HEK293 (cell line): ENCODE measurements at regions not wholly inside any gene's neighbourhood (a gene's known extent, or its start where the extent isn't known, plus 50 kb on each side); places are given as distances from the start of the nearest gene placed in this dataset.

Source experiments
- CTCF ChIA-PET: fragments of 350-600 bp; formaldehyde crosslinking; extraction: SDS; loops from one replicate; lab custom pipeline; 2021; ENCODE audit warnings: antibody characterized with exemption; lab: Yijun Ruan, JAX
- POLR2A ChIA-PET: fragments of 300-600 bp; formaldehyde crosslinking; extraction: SDS; loops from one replicate; lab custom pipeline; 2020; ENCODE audit warnings: antibody characterized with exemption, inconsistent platforms; lab: Yijun Ruan, JAX
- H3K27ac ChIP-seq: fragments of 200-500 bp; sonication (Bioruptor generic); 2 replicates; pipeline ENCODE4 v1.5.1; 2014; ENCODE audit warnings: low read depth, low read length, control low read depth, inconsistent platforms; ENCODE audit errors: extremely low read depth
- H3K36me3 ChIP-seq, 2 experiments: fragments of 200-500 bp in 1 of 2; sonication (Bioruptor generic) in 1 of 2; 1 replicate in 1 of 2; 2 replicates in 1 of 2; pipeline ENCODE4 v1.5.1; 2014 to 2017; ENCODE audit warnings: inconsistent platforms in 2 of 2, low read length in 2 of 2; ENCODE audit not compliant: control insufficient read depth in 2 of 2, insufficient read depth in 1 of 2
- H3K4me1 ChIP-seq: fragments of 200-500 bp; sonication (Bioruptor generic); 2 replicates; pipeline ENCODE4 v1.5.1; 2014; ENCODE audit warnings: mild to moderate bottlenecking, low read length, inconsistent platforms; ENCODE audit not compliant: control insufficient read depth, insufficient read depth
- H3K4me3 ChIP-seq: 2 replicates; pipeline ENCODE4 v1.5.1; 2011; ENCODE audit warnings: low read depth, mild to moderate bottlenecking, control low read depth, low read length, moderate library complexity
- H3K9me3 ChIP-seq: fragments of 200-500 bp; sonication (Bioruptor generic); 2 replicates; pipeline ENCODE4 v1.5.1; 2014; ENCODE audit warnings: low read depth, low read length, inconsistent platforms; ENCODE audit not compliant: control insufficient read depth, insufficient read depth
- BCL11A ChIP-seq: fragments of 450-650 bp; formaldehyde crosslinking; IDR thresholded peaks from 2 replicates; pipeline ENCODE4 v1.5.1; 2016; ENCODE audit warnings: low read depth, missing biosample characterization, missing genetic modification characterization
- GLIS1 ChIP-seq: fragments of 450-650 bp; formaldehyde crosslinking; IDR thresholded peaks from 2 replicates; pipeline ENCODE4 v1.5.1; 2016; ENCODE audit warnings: missing biosample characterization, missing genetic modification characterization
- KLF7 ChIP-seq: fragments of 450-650 bp; formaldehyde crosslinking; IDR thresholded peaks from 2 replicates; pipeline ENCODE4 v1.5.1; 2016; ENCODE audit warnings: missing biosample characterization, missing genetic modification characterization, borderline replicate concordance
- RBAK ChIP-seq: fragments of 450-650 bp; formaldehyde crosslinking; IDR thresholded peaks from 2 replicates; pipeline ENCODE4 v1.5.1; 2016; ENCODE audit warnings: missing biosample characterization, missing genetic modification characterization
- SCRT2 ChIP-seq: fragments of 450-650 bp; formaldehyde crosslinking; IDR thresholded peaks from 2 replicates; pipeline ENCODE4 v1.5.1; 2016; ENCODE audit warnings: missing biosample characterization, missing genetic modification characterization
- SP7 ChIP-seq: fragments of 450-650 bp; formaldehyde crosslinking; IDR thresholded peaks from 2 replicates; pipeline ENCODE4 v1.5.1; 2016; ENCODE audit warnings: missing biosample characterization, missing genetic modification characterization
- ZBTB20 ChIP-seq: fragments of 450-650 bp; formaldehyde crosslinking; IDR thresholded peaks from 2 replicates; pipeline ENCODE4 v1.5.1; 2016; ENCODE audit warnings: missing biosample characterization, missing genetic modification characterization
- ZBTB26 ChIP-seq: fragments of 450-650 bp; formaldehyde crosslinking; optimal IDR thresholded peaks from 2 replicates; pipeline ENCODE3; 2016; ENCODE audit warnings: missing biosample characterization, mild to moderate bottlenecking, missing genetic modification characterization
- ZBTB7A ChIP-seq: fragments of 450-650 bp; formaldehyde crosslinking; IDR thresholded peaks from 2 replicates; pipeline ENCODE4 v1.5.1; 2016; ENCODE audit warnings: low read depth, missing biosample characterization, missing genetic modification characterization
- ZIC2 ChIP-seq: fragments of 450-650 bp; formaldehyde crosslinking; IDR thresholded peaks from 2 replicates; pipeline ENCODE4 v1.5.1; 2016; ENCODE audit warnings: missing biosample characterization, missing genetic modification characterization
- ZNF112 ChIP-seq: fragments of 450-650 bp; formaldehyde crosslinking; IDR thresholded peaks from 2 replicates; pipeline ENCODE4 v1.5.0; 2017; ENCODE audit warnings: missing biosample characterization, missing genetic modification characterization
- ZNF140 ChIP-seq: fragments of 450-650 bp; formaldehyde crosslinking; IDR thresholded peaks from 2 replicates; pipeline ENCODE4 v1.5.1; 2016; ENCODE audit warnings: missing biosample characterization, missing genetic modification characterization
- ZNF146 ChIP-seq: fragments of 450-650 bp; formaldehyde crosslinking; IDR thresholded peaks from 2 replicates; pipeline ENCODE4 v1.5.1; 2016; ENCODE audit warnings: missing biosample characterization, missing genetic modification characterization
- ZNF202 ChIP-seq: fragments of 450-650 bp; formaldehyde crosslinking; IDR thresholded peaks from 2 replicates; pipeline ENCODE4 v1.5.1; 2016; ENCODE audit warnings: missing biosample characterization, missing genetic modification characterization, borderline replicate concordance
- ZNF214 ChIP-seq: fragments of 450-650 bp; formaldehyde crosslinking; IDR thresholded peaks from 2 replicates; pipeline ENCODE4 v1.5.1; 2017; ENCODE audit warnings: missing biosample characterization, mild to moderate bottlenecking, missing genetic modification characterization, borderline replicate concordance
- ZNF302 ChIP-seq: fragments of 450-650 bp; formaldehyde crosslinking; IDR thresholded peaks from 2 replicates; pipeline ENCODE4 v1.5.1; 2016; ENCODE audit warnings: missing biosample characterization, missing genetic modification characterization, low read depth
- ZNF341 ChIP-seq: fragments of 450-650 bp; formaldehyde crosslinking; IDR thresholded peaks from 2 replicates; pipeline ENCODE4; 2016; ENCODE audit warnings: low read depth, missing biosample characterization, missing genetic modification characterization
- ZNF501 ChIP-seq: fragments of 450-650 bp; formaldehyde crosslinking; IDR thresholded peaks from 2 replicates; pipeline ENCODE4 v1.5.1; 2016; ENCODE audit warnings: missing biosample characterization, missing genetic modification characterization
- ZNF514 ChIP-seq: fragments of 450-650 bp; formaldehyde crosslinking; IDR thresholded peaks from 2 replicates; pipeline ENCODE4 v1.5.1; 2016; ENCODE audit warnings: missing biosample characterization, missing genetic modification characterization
- ZNF585B ChIP-seq: fragments of 450-650 bp; formaldehyde crosslinking; IDR thresholded peaks from 2 replicates; pipeline ENCODE4 v1.5.1; 2016; ENCODE audit warnings: missing biosample characterization, missing genetic modification characterization
- ZNF677 ChIP-seq: fragments of 450-650 bp; IDR thresholded peaks from 2 replicates; pipeline ENCODE4 v1.5.0; 2018; ENCODE audit warnings: missing biosample characterization, mild to moderate bottlenecking, missing genetic modification characterization, moderate library complexity
- ZNF792 ChIP-seq: fragments of 450-650 bp; formaldehyde crosslinking; IDR thresholded peaks from 2 replicates; pipeline ENCODE4 v1.5.1; 2016; ENCODE audit warnings: missing biosample characterization, missing genetic modification characterization
- ZXDB ChIP-seq: fragments of 450-650 bp; formaldehyde crosslinking; IDR thresholded peaks from 2 replicates; pipeline ENCODE4 v1.5.1; 2016; ENCODE audit warnings: missing biosample characterization, missing genetic modification characterization
- TF ChIP-seq, protein P1 (sequence below): fragments of 450-650 bp; formaldehyde crosslinking; IDR thresholded peaks from 2 replicates; pipeline ENCODE4 v1.5.1; 2017; ENCODE audit warnings: missing biosample characterization, mild to moderate bottlenecking, missing genetic modification characterization, moderate library complexity
- TF ChIP-seq, protein P2 (sequence below): fragments of 450-650 bp; formaldehyde crosslinking; IDR thresholded peaks from 2 replicates; pipeline ENCODE4 v1.5.1; 2017; ENCODE audit warnings: missing biosample characterization, missing genetic modification characterization
- TF ChIP-seq, protein P3 (sequence below): fragments of 450-650 bp; formaldehyde crosslinking; IDR thresholded peaks from 2 replicates; pipeline ENCODE4 v1.5.1; 2016; ENCODE audit warnings: missing biosample characterization, missing genetic modification characterization
- TF ChIP-seq, protein P4 (sequence below): fragments of 450-650 bp; IDR thresholded peaks from 2 replicates; pipeline ENCODE4 v1.5.1; 2018; ENCODE audit warnings: missing biosample characterization, missing genetic modification characterization
- TF ChIP-seq, protein P5 (sequence below): fragments of 450-650 bp; formaldehyde crosslinking; IDR thresholded peaks from 2 replicates; pipeline ENCODE4 v1.5.1; 2016; ENCODE audit warnings: missing biosample characterization, missing genetic modification characterization

DNA sequence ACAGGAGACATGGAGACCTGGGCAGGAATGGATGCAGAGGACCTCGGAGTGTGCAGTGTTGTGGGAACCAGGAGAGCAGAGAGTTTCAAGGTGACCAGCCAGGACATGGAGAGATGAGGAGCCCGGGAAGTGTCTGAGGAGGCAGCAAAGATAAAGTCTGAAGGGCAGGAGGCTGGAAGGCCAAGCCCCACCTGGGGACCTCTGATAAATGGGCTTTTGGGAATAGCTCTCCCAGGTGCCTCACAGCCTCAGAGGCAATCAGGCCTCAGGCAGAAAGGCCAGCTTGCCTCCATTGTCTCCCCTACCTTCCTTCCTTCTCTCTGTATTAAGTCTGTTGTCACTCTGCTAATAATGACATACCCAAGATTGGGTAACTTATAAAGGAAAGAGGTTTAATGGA is 97.5 kb upstream of the TPM1 start:
- Histone ChIP-seq H3K27ac (no peak overlapping the region), H3K36me3 (no peaks in the 10 kb centered on the region), H3K4me3 (no peak overlapping the region), H3K9me3 (no peaks in the 10 kb centered on the region), H3K4me1 (no peaks in the 10 kb centered on the region)
- CTCF ChIA-PET = no interaction called here
- TF ChIP-seq ZNF341 (tag by site-specific recombination) = no peak
- TF ChIP-seq ZNF677 (tag by site-specific recombination) = no peak
- TF ChIP-seq, protein P1, sequence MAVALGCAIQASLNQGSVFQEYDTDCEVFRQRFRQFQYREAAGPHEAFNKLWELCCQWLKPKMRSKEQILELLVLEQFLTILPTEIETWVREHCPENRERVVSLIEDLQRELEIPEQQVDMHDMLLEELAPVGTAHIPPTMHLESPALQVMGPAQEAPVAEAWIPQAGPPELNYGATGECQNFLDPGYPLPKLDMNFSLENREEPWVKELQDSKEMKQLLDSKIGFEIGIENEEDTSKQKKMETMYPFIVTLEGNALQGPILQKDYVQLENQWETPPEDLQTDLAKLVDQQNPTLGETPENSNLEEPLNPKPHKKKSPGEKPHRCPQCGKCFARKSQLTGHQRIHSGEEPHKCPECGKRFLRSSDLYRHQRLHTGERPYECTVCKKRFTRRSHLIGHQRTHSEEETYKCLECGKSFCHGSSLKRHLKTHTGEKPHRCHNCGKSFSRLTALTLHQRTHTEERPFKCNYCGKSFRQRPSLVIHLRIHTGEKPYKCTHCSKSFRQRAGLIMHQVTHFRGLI (tag by site-specific recombination) = no peak
- no peak for TF ChIP-seq SCRT2 (tag by site-specific recombination)
- no peak for TF ChIP-seq GLIS1 (tag by site-specific recombination)
- TF ChIP-seq, protein P2, sequence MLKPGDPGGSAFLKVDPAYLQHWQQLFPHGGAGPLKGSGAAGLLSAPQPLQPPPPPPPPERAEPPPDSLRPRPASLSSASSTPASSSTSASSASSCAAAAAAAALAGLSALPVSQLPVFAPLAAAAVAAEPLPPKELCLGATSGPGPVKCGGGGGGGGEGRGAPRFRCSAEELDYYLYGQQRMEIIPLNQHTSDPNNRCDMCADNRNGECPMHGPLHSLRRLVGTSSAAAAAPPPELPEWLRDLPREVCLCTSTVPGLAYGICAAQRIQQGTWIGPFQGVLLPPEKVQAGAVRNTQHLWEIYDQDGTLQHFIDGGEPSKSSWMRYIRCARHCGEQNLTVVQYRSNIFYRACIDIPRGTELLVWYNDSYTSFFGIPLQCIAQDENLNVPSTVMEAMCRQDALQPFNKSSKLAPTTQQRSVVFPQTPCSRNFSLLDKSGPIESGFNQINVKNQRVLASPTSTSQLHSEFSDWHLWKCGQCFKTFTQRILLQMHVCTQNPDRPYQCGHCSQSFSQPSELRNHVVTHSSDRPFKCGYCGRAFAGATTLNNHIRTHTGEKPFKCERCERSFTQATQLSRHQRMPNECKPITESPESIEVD (tag by site-specific recombination) = no peak
- TF ChIP-seq ZNF202 = no peak
- TF ChIP-seq ZNF112 = no peak
- TF ChIP-seq ZXDB (tag by site-specific recombination) = no peak
- no peak for TF ChIP-seq ZBTB20 (tag by site-specific recombination)
- TF ChIP-seq SP7 (tag by site-specific recombination) = no peak
- TF ChIP-seq ZNF514 (tag by site-specific recombination) = no peak
- TF ChIP-seq KLF7 (tag by site-specific recombination) = no peak
- TF ChIP-seq ZIC2 (tag by site-specific recombination) = no peak
- TF ChIP-seq ZNF302 (tag by site-specific recombination) = no peak
- POLR2A ChIA-PET = no interaction called here

DNA sequence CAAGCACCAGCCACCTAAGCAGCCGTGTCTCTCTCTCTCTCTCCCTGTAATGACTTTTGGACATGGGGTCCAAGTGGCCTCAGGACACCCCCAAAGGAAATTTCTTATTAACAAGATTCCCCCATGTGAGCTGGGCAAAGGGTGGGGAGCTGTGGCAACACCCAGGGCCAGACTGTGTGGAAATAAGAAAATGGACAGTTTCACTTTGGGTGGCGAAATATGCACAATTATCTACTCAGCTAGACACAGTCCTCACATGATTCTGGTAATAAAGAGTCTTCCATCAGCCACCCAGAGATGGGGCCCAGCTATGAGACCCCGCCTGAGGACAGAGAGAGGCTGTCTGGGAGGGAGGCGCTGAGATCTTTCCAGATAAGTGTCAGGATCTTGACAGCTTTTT is 96.8 kb upstream of the TPM1 start:
- Histone ChIP-seq H3K4me1 (no peaks in the 10 kb centered on the region), H3K27ac (no peak overlapping the region), H3K9me3 (no peaks in the 10 kb centered on the region), H3K36me3 (no peaks in the 10 kb centered on the region), H3K4me3 (no peak overlapping the region)
- POLR2A ChIA-PET = interaction anchor here (1.0 kb wide), 1 partner anchor 17 kb away, joined by 3 read pairs; no protein-coding TSS in a partner anchor
- CTCF ChIA-PET = interaction anchor here (0.6 kb wide), 1 partner anchor 1823 kb away, joined by 4 read pairs; no protein-coding TSS in a partner anchor
- TF ChIP-seq ZNF140 (no peak), ZNF585B (tag by site-specific recombination) (no peak), ZNF501 (tag by site-specific recombination) (no peak), RBAK (tag by site-specific recombination) (no peak), ZNF146 (tag by site-specific recombination) (no peak), BCL11A (no peak), ZBTB26 (tag by site-specific recombination) (no peak), ZNF792 (tag by site-specific recombination) (no peak), ZBTB7A (tag by site-specific recombination) (no peak), ZNF214 (no peak)
- TF ChIP-seq, protein P3, sequence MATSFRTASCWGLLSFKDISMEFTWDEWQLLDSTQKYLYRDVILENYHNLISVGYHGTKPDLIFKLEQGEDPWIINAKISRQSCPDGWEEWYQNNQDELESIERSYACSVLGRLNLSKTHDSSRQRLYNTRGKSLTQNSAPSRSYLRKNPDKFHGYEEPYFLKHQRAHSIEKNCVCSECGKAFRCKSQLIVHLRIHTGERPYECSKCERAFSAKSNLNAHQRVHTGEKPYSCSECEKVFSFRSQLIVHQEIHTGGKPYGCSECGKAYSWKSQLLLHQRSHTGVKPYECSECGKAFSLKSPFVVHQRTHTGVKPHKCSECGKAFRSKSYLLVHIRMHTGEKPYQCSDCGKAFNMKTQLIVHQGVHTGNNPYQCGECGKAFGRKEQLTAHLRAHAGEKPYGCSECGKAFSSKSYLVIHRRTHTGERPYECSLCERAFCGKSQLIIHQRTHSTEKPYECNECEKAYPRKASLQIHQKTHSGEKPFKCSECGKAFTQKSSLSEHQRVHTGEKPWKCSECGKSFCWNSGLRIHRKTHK (tag by site-specific recombination) = no peak
- TF ChIP-seq, protein P4, sequence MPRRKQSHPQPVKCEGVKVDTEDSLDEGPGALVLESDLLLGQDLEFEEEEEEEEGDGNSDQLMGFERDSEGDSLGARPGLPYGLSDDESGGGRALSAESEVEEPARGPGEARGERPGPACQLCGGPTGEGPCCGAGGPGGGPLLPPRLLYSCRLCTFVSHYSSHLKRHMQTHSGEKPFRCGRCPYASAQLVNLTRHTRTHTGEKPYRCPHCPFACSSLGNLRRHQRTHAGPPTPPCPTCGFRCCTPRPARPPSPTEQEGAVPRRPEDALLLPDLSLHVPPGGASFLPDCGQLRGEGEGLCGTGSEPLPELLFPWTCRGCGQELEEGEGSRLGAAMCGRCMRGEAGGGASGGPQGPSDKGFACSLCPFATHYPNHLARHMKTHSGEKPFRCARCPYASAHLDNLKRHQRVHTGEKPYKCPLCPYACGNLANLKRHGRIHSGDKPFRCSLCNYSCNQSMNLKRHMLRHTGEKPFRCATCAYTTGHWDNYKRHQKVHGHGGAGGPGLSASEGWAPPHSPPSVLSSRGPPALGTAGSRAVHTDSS (tag by site-specific recombination) = no peak
- TF ChIP-seq, protein P5, sequence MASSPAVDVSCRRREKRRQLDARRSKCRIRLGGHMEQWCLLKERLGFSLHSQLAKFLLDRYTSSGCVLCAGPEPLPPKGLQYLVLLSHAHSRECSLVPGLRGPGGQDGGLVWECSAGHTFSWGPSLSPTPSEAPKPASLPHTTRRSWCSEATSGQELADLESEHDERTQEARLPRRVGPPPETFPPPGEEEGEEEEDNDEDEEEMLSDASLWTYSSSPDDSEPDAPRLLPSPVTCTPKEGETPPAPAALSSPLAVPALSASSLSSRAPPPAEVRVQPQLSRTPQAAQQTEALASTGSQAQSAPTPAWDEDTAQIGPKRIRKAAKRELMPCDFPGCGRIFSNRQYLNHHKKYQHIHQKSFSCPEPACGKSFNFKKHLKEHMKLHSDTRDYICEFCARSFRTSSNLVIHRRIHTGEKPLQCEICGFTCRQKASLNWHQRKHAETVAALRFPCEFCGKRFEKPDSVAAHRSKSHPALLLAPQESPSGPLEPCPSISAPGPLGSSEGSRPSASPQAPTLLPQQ (tag by site-specific recombination) = no peak
